ENCODE measurements at regions not wholly inside any gene's neighbourhood (a gene's known extent, or its start where the extent isn't known, plus 50 kb on each side); places are given as distances from the start of the nearest gene placed in this dataset.

- no peak for DNase-seq (ENCODE audit: low spot score)
Measured at GRCh38 chr1:232308616-232309015, 321.3 kb downstream of the SIPA1L2 start.

GRCh38 chr1:232307296-232308017 is 322.5 kb downstream of the SIPA1L2 start:
- no peak for DNase-seq (ENCODE audit: low spot score)

- no peak for DNase-seq (ENCODE audit: low spot score)
Measured at GRCh38 chr1:232306269-232306961, 323.5 kb downstream of the SIPA1L2 start.

- no peak for DNase-seq (ENCODE audit: low spot score)
Measured at GRCh38 chr1:232305050-232305449, 324.9 kb downstream of the SIPA1L2 start.

- DNase-seq (ENCODE audit: low spot score) = no peak
Measured at GRCh38 chr1:232303222-232303620, 326.7 kb downstream of the SIPA1L2 start.

GRCh38 chr1:232302376-232303221 is 327.3 kb downstream of the SIPA1L2 start:
- no peak for DNase-seq (ENCODE audit: low spot score)

- DNase-seq (ENCODE audit: low spot score) = no peak
Measured at GRCh38 chr1:232301246-232301645, 328.7 kb downstream of the SIPA1L2 start.

- DNase-seq (ENCODE audit: low spot score) = no peak
Measured at GRCh38 chr1:232300466-232300865, 329.5 kb downstream of the SIPA1L2 start.

GRCh38 chr1:232296461-232296860 is 333.5 kb downstream of the SIPA1L2 start:
- no peak for DNase-seq (ENCODE audit: low spot score)

- no peak for DNase-seq (ENCODE audit: low spot score)
Measured at GRCh38 chr1:232293361-232293760, 336.6 kb downstream of the SIPA1L2 start.

- DNase-seq (ENCODE audit: low spot score) = no peak
Measured at GRCh38 chr1:232292818-232293217, 337.1 kb downstream of the SIPA1L2 start.

GRCh38 chr1:232292239-232292638 is 337.7 kb downstream of the SIPA1L2 start:
- DNase-seq (ENCODE audit: low spot score) = no peak

GRCh38 chr1:232291681-232292080 is 338.3 kb downstream of the SIPA1L2 start:
- DNase-seq (ENCODE audit: low spot score) = no peak

- DNase-seq (ENCODE audit: low spot score) = no peak
Measured at GRCh38 chr1:232291261-232291660, 338.7 kb downstream of the SIPA1L2 start.

GRCh38 chr1:232290570-232290969 is 339.4 kb downstream of the SIPA1L2 start:
- DNase-seq (ENCODE audit: low spot score) = no peak

GRCh38 chr1:232287676-232288569 is 342.0 kb downstream of the SIPA1L2 start:
- no peak for DNase-seq (ENCODE audit: low spot score)

- DNase-seq (ENCODE audit: low spot score) = no peak
Measured at GRCh38 chr1:232285138-232285537, 344.8 kb downstream of the SIPA1L2 start.

GRCh38 chr1:232283864-232284263 is 346.1 kb downstream of the SIPA1L2 start:
- DNase-seq (ENCODE audit: low spot score) = no peak

- no peak for DNase-seq (ENCODE audit: low spot score)
Measured at GRCh38 chr1:232282498-232282897, 347.4 kb downstream of the SIPA1L2 start.

GRCh38 chr1:232280910-232281309 is 349.0 kb downstream of the SIPA1L2 start:
- no peak for DNase-seq (ENCODE audit: low spot score)

GRCh38 chr1:232279909-232280400 is 350.0 kb downstream of the SIPA1L2 start:
- no peak for DNase-seq (ENCODE audit: low spot score)

- DNase-seq (ENCODE audit: low spot score) = no peak
Measured at GRCh38 chr1:232278925-232279324, 351.0 kb downstream of the SIPA1L2 start.

Data from D341Med (cell line).